Esophagus squamous epithelium (tissue), 5 donors: ENCODE measurements at regions not wholly inside any gene's neighbourhood (a gene's known extent, or its start where the extent isn't known, plus 50 kb on each side); places are given as distances from the start of the nearest gene placed in this dataset.

ENCODE experiments used
- DNase-seq: peaks from one replicate; lab custom pipeline; 2025; lab: John Stamatoyannopoulos, UW
- H3K27ac ChIP-seq, 4 donors: fragments of 200-600 bp; sonication (generic); one replicate each; pipeline ENCODE4 v1.5.1; 2016 to 2019; ENCODE audit warnings: mild to moderate bottlenecking in 1 of 4
- H3K27me3 ChIP-seq, 4 donors: fragments of 200-600 bp; sonication (generic); 1 replicate in 3 of 4; 2 replicates in 1 of 4; pipeline versions ENCODE4 v1.5.1 to v1.6.0; 2017 to 2021; ENCODE audit warnings: antibody characterized with exemption in 1 of 4
- H3K36me3 ChIP-seq, 3 donors: fragments of 200-600 bp; sonication (generic); one replicate each; pipeline ENCODE4 v1.5.1; 2016 to 2019
- H3K4me1 ChIP-seq, 3 donors: fragments of 200-600 bp; sonication (generic); one replicate each; pipeline ENCODE4 v1.5.1; 2017 to 2019
- H3K4me3 ChIP-seq, 4 donors: fragments of 200-600 bp; sonication (generic); 1 replicate in 3 of 4; 2 replicates in 1 of 4; pipeline ENCODE4 v1.5.1; 2016 to 2019; ENCODE audit warnings: mild to moderate bottlenecking in 2 of 4, moderate library complexity in 1 of 4
- H3K9me3 ChIP-seq, 3 donors: fragments of 200-600 bp; sonication (generic); one replicate each; pipeline ENCODE4 v1.5.1; 2016 to 2019
- CTCF ChIP-seq, 6 experiments: fragments of 450-650 bp in 4 of 6; fragments of 200-600 bp in 2 of 6; sonication (generic) in 2 of 6; IDR thresholded peaks; one replicate each; pipeline ENCODE4 v1.5.1; 2016 to 2019; ENCODE audit warnings: antibody characterized with exemption in 6 of 6, mild to moderate bottlenecking in 4 of 6, moderate library complexity in 4 of 6
- POLR2A ChIP-seq, 4 donors: fragments of 450-650 bp; IDR thresholded peaks; one replicate each; pipeline ENCODE4 v1.6.1; 2017; ENCODE audit warnings: antibody characterized with exemption in 4 of 4, mild to moderate bottlenecking in 4 of 4, moderate library complexity in 3 of 4
- WGBS, 2 donors: methylation state at CpG; one replicate each; pipeline ENCODE4 v1.1.5; 2018; 5-methylcytosine and 5-hydroxymethylcytosine counted together
- intact Hi-C: fragments of 100-400 bp; cut with DNase I; formaldehyde crosslinking; loops from one replicate; pipeline ENCODE4 v1.15.0; 2022
- donor health status: DM: yes; HTN: yes; CAD: no.

- Histone ChIP-seq H3K9me3 (no peaks in the 10 kb centered on the region), H3K4me3 (no peak overlapping the region), H3K27me3 (no peaks in the 10 kb centered on the region), H3K4me1 (peaks cover 4 to 45% (median 15%) of the 10 kb centered on the region in 3 donors), H3K36me3 (no peaks in the 10 kb centered on the region), H3K27ac (no peak overlapping the region)
- WGBS, 2 donors: 87 to 90% methylated on average over 5 of the region's 5 CpGs
- no peak for DNase-seq
- TF ChIP-seq CTCF (IDR thresholded peaks at IDR 0.05) (no peak), POLR2A (IDR thresholded peaks at IDR 0.05) (no peak)
- intact Hi-C loops: no loop called here
Measured at GRCh38 chr6:19463925-19464324, 373.2 kb upstream of the ID4 start.

- WGBS, 2 donors: 48 to 74% methylated on average over 9 to 10 of the region's 10 CpGs
- intact Hi-C loops: no loop called here
- H3K27me3 ChIP-seq: no peaks in the 10 kb centered on the region
- H3K36me3 ChIP-seq: no peaks in the 10 kb centered on the region
- peak overlapping the region; percentile 10 to 54 (median 24) for H3K27ac ChIP-seq
- H3K9me3 ChIP-seq: no peaks in the 10 kb centered on the region
- DNase-seq: no peak
- peaks cover 4 to 45% (median 15%) of the 10 kb centered on the region in 3 donors for H3K4me1 ChIP-seq
- no peak overlapping the region for H3K4me3 ChIP-seq
- TF ChIP-seq CTCF (IDR thresholded peaks at IDR 0.05) (no peak), POLR2A (IDR thresholded peaks at IDR 0.05) (no peak)
Measured at GRCh38 chr6:19465256-19465655, 371.9 kb upstream of the ID4 start.

GRCh38 chr6:19465760-19466159 is 371.4 kb upstream of the ID4 start:
- 18% methylated on average over 3 of the region's 3 CpGs for WGBS, 2 donors
- H3K4me3 ChIP-seq: no peak overlapping the region
- intact Hi-C loops: no loop called here
- peak overlapping the region; percentile 18 to 54 (median 26) for H3K27ac ChIP-seq
- DNase-seq: no peak
- H3K36me3 ChIP-seq: no peaks in the 10 kb centered on the region
- TF ChIP-seq POLR2A (IDR thresholded peaks at IDR 0.05) (no peak), CTCF (IDR thresholded peaks at IDR 0.05) (no peak)
- H3K4me1 ChIP-seq: peaks cover 4 to 45% (median 15%) of the 10 kb centered on the region in 3 donors
- H3K27me3 ChIP-seq: no peaks in the 10 kb centered on the region
- H3K9me3 ChIP-seq: no peaks in the 10 kb centered on the region

- Histone ChIP-seq H3K9me3 (no peaks in the 10 kb centered on the region), H3K27ac (no peak overlapping the region), H3K4me3 (no peak overlapping the region), H3K36me3 (no peaks in the 10 kb centered on the region), H3K4me1 (peaks cover 0 to 25% (median 11%) of the 10 kb centered on the region in 3 donors), H3K27me3 (no peaks in the 10 kb centered on the region)
- 75 to 78% methylated on average over 7 of the region's 7 CpGs for WGBS, 2 donors
- intact Hi-C loops: no loop called here
- TF ChIP-seq POLR2A (IDR thresholded peaks at IDR 0.05): no peak
- no peak for TF ChIP-seq CTCF (IDR thresholded peaks at IDR 0.05)
- no peak for DNase-seq
Measured at GRCh38 chr6:19470333-19470732, 366.8 kb upstream of the ID4 start.

GRCh38 chr6:19472153-19472552 is 365.0 kb upstream of the ID4 start:
- TF ChIP-seq POLR2A (IDR thresholded peaks at IDR 0.05) (no peak), CTCF (IDR thresholded peaks at IDR 0.05) (no peak)
- DNase-seq: no peak
- intact Hi-C loops: no loop called here
- Histone ChIP-seq H3K9me3 (no peaks in the 10 kb centered on the region), H3K27me3 (no peaks in the 10 kb centered on the region), H3K36me3 (no peaks in the 10 kb centered on the region), H3K4me3 (no peak overlapping the region), H3K27ac (no peak overlapping the region), H3K4me1 (peaks cover 0 to 13% (median 0%) of the 10 kb centered on the region in 3 donors)
- 60 to 64% methylated on average over 4 of the region's 4 CpGs for WGBS, 2 donors
